PC-9 (cell line): ENCODE measurements at regions not wholly inside any gene's neighbourhood (a gene's known extent, or its start where the extent isn't known, plus 50 kb on each side); places are given as distances from the start of the nearest gene placed in this dataset.

ENCODE experiments used
- BruUV-seq: library from RNA; stranded (reverse); fragments of 400-500 nt; replicated peaks from 2 replicates; lab custom pipeline; 2021; lab: Mats Ljungman, UMichigan
- CTCF ChIA-PET: fragments of 300-600 bp; sonication (Branson Sonifier 250); formaldehyde crosslinking; loops from one replicate; lab custom pipeline; 2022; ENCODE audit warnings: antibody characterized with exemption; lab: Charles Lee
- POLR2A ChIA-PET: fragments of 300-600 bp; sonication (Branson Sonifier 250); formaldehyde crosslinking; loops from one replicate; lab custom pipeline; 2022; ENCODE audit warnings: antibody characterized with exemption; ENCODE audit not compliant: unreplicated experiment; lab: Charles Lee
- DNase-seq, 2 experiments: peaks; one replicate each; pipeline versions ENCODE4 v3.0.0 to v3.0.0-alpha.2; 2015 to 2022; ENCODE audit warnings: mixed read lengths in 1 of 2
- H2AFZ ChIP-seq: fragments of 200-600 bp; sonication (generic); 2 replicates; pipeline ENCODE4 v1.8.1; 2017; ENCODE audit warnings: antibody characterized with exemption
- H3F3A ChIP-seq: fragments of 200-600 bp; sonication (generic); 2 replicates; pipeline ENCODE4 v1.8.1; 2017; ENCODE audit warnings: antibody characterized with exemption, mild to moderate bottlenecking, low read depth; ENCODE audit not compliant: insufficient read depth
- H3K27ac ChIP-seq: fragments of 200-600 bp; sonication (generic); 2 replicates; pipeline ENCODE4 v1.6.1; 2016; ENCODE audit warnings: mixed run types
- H3K27me3 ChIP-seq: fragments of 200-600 bp; sonication (generic); 2 replicates; pipeline ENCODE4 v1.6.1; 2016; ENCODE audit warnings: low read depth, mixed run types; ENCODE audit not compliant: insufficient read depth
- H3K36me3 ChIP-seq: fragments of 200-600 bp; sonication (generic); 2 replicates; pipeline ENCODE4 v1.6.1; 2016; ENCODE audit warnings: low read depth, mixed run types
- H3K4me1 ChIP-seq: fragments of 200-600 bp; sonication (generic); replicated peaks from 2 replicates; pipeline ENCODE4 v1.6.1; 2016; ENCODE audit warnings: mixed run types; ENCODE audit not compliant: insufficient read depth
- H3K4me2 ChIP-seq: fragments of 200-600 bp; sonication (generic); 2 replicates; pipeline ENCODE4 v1.6.1; 2017; ENCODE audit warnings: mixed run types
- H3K4me3 ChIP-seq: fragments of 200-600 bp; sonication (generic); 2 replicates; pipeline ENCODE4 v1.6.1; 2016; ENCODE audit warnings: mixed run types
- H3K79me2 ChIP-seq: fragments of 200-600 bp; sonication (generic); 2 replicates; pipeline ENCODE4 v1.6.1; 2017; ENCODE audit warnings: low read depth, mixed run types
- H3K9me2 ChIP-seq: fragments of 200-600 bp; sonication (generic); 2 replicates; pipeline ENCODE4 v1.8.1; 2017; ENCODE audit warnings: mild to moderate bottlenecking; ENCODE audit not compliant: insufficient read depth
- H3K9me3 ChIP-seq: fragments of 200-600 bp; sonication (generic); 2 replicates; pipeline ENCODE4 v1.8.1; 2016; ENCODE audit warnings: low read depth; ENCODE audit not compliant: insufficient read depth
- H4K20me1 ChIP-seq: fragments of 200-600 bp; sonication (generic); 2 replicates; pipeline ENCODE4 v1.8.1; 2017; ENCODE audit not compliant: insufficient read depth
- EZH2 ChIP-seq: fragments of 200-600 bp; sonication (generic); IDR thresholded peaks from 2 replicates; pipeline ENCODE4 v1.8.0; 2017; ENCODE audit warnings: antibody characterized with exemption, low read depth
- intact Hi-C: fragments of 100-400 bp; cut with micrococcal nuclease; formaldehyde crosslinking; loops from one replicate; pipeline ENCODE4 v1.10.0; 2022; ENCODE audit not compliant: unreplicated experiment
- TF ChIP-seq, protein P1 (sequence below): fragments of 200-600 bp; sonication (generic); conservative IDR thresholded peaks from 2 replicates; pipeline ENCODE4 v1.6.1; 2017; ENCODE audit warnings: mixed run types, antibody characterized with exemption, mild to moderate bottlenecking, moderate library complexity

GRCh38 chr3:135758961-135759360, 206.6 kb upstream of the PPP2R3A start:
- Histone ChIP-seq H4K20me1 (no peaks in the 10 kb centered on the region), H3K79me2 (no peaks in the 10 kb centered on the region), H3K4me2 (no peak overlapping the region), H3K4me1 (no peaks in the 10 kb centered on the region), H3K27me3 (peaks cover 7% of the 10 kb centered on the region), H3K9me3 (no peaks in the 10 kb centered on the region), H3K4me3 (no peak overlapping the region), H3K36me3 (no peaks in the 10 kb centered on the region), H2AFZ (no peak overlapping the region), H3K27ac (no peak overlapping the region), H3F3A (no peaks in the 10 kb centered on the region), H3K9me2 (no peaks in the 10 kb centered on the region)
- no TSS peak for BruUV-seq
- ChIA-PET POLR2A (no interaction called here), CTCF (no interaction called here)
- DNase-seq = no peak
- intact Hi-C loops = no loop called here
- TF ChIP-seq, protein P1, sequence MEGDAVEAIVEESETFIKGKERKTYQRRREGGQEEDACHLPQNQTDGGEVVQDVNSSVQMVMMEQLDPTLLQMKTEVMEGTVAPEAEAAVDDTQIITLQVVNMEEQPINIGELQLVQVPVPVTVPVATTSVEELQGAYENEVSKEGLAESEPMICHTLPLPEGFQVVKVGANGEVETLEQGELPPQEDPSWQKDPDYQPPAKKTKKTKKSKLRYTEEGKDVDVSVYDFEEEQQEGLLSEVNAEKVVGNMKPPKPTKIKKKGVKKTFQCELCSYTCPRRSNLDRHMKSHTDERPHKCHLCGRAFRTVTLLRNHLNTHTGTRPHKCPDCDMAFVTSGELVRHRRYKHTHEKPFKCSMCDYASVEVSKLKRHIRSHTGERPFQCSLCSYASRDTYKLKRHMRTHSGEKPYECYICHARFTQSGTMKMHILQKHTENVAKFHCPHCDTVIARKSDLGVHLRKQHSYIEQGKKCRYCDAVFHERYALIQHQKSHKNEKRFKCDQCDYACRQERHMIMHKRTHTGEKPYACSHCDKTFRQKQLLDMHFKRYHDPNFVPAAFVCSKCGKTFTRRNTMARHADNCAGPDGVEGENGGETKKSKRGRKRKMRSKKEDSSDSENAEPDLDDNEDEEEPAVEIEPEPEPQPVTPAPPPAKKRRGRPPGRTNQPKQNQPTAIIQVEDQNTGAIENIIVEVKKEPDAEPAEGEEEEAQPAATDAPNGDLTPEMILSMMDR = no peak
- TF ChIP-seq EZH2 = no peak

GRCh38 chr3:135759651-135760050, 205.9 kb upstream of the PPP2R3A start:
- H3K27ac ChIP-seq = no peak overlapping the region
- no peaks in the 10 kb centered on the region for H3K9me3 ChIP-seq
- intact Hi-C loops = no loop called here

DNA sequence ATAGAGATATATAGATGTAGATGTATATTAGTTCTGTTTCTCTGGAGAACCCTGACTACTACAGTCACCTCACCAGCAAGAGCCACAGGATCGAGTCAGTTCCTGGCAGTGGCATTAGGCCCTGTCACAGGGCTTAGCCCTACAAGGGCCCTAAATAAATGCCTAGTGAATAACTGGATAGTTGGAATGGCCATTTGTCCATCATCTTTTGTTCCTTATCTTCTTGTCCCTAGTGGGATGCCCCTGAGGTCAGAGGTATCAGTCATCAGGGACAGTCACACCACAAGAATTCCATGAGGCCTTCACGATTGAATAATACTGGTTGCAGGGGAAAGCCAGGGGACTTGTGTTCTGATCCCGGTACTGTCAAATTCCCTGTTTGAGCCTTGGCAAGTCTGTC, 204.9 kb upstream of the PPP2R3A start:
- no peaks in the 10 kb centered on the region for H3K36me3 ChIP-seq
- no peak for TF ChIP-seq EZH2
- TF ChIP-seq, protein P1 = no peak
- no peak overlapping the region for H3K4me3 ChIP-seq
- H3K4me2 ChIP-seq = no peak overlapping the region
- H3K4me1 ChIP-seq = no peaks in the 10 kb centered on the region
- no peak for DNase-seq
- POLR2A ChIA-PET = no interaction called here
- BruUV-seq = no TSS peak
- H3F3A ChIP-seq = no peaks in the 10 kb centered on the region
- CTCF ChIA-PET = no interaction called here
- peaks cover 4% of the 10 kb centered on the region; the same call in 1 of the 2 replicates for H3K27me3 ChIP-seq
- H3K79me2 ChIP-seq = no peaks in the 10 kb centered on the region
- no peaks in the 10 kb centered on the region for H4K20me1 ChIP-seq
- H3K9me2 ChIP-seq = no peaks in the 10 kb centered on the region
- no peaks in the 10 kb centered on the region for H3K9me3 ChIP-seq
- intact Hi-C loops = no loop called here
- no peak overlapping the region for H2AFZ ChIP-seq
- H3K27ac ChIP-seq = no peak overlapping the region

More at GRCh38 chr3:135759651-135760050, 205.9 kb upstream of the PPP2R3A start:
- BruUV-seq = no TSS peak
- Histone ChIP-seq H4K20me1 (no peaks in the 10 kb centered on the region), H3K4me1 (no peaks in the 10 kb centered on the region), H3K9me2 (no peaks in the 10 kb centered on the region), H3K4me3 (no peak overlapping the region), H3K36me3 (no peaks in the 10 kb centered on the region), H3K79me2 (no peaks in the 10 kb centered on the region), H3F3A (no peaks in the 10 kb centered on the region), H3K4me2 (no peak overlapping the region), H3K27me3 (peaks cover 4% of the 10 kb centered on the region; the same call in 1 of the 2 replicates), H2AFZ (no peak overlapping the region)
- ChIA-PET CTCF (no interaction called here), POLR2A (no interaction called here)
- no peak for TF ChIP-seq EZH2
- TF ChIP-seq, protein P1 = no peak
- DNase-seq = no peak
